ENCODE measurements at regions not wholly inside any gene's neighbourhood (a gene's known extent, or its start where the extent isn't known, plus 50 kb on each side); places are given as distances from the start of the nearest gene placed in this dataset.
"Not testable (repeated sequence)": the region's sequence is repeated elsewhere in the genome, so short reads cannot be mapped to it uniquely, and the experiment has no call there.

DNA sequence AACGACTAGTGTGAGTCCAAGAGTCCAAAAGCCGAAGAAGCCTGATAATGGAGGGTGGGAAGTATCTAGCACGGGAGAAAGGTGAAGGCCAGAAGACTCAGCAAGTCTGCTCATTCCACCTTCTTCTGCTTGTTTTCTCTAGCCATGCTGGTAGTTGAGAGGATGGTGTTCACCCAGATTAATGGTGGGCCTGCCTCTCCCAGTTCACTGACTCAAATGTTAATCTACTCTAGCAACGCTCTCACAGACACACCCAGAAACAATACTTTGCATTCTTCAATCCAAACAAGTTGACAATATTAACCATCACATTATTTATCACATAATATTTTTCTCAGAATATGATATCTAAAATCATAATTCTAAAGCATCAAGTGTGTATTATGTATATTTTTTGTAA is 1055.1 kb upstream of the PCDH10 start:
- no peak for DNase-seq

DNA sequence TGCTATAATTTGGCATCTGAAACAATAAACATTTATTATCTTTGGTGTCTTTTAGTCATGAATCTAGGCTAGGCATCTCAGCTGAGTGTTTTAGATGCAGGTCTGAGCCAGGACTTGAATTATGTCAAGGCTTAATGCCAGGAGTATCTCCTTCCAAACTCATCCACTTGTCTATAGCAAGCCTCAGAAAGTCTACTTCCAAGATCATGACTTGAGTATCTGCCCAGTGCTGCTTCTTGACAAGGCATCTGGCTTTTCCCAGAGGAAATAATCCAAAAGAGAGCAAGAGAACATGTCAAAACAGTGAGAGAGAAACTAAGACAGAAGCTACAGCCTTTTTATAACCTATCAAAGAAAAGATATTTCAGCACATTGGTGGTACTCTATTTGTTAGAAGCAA is 1052.1 kb upstream of the PCDH10 start:
- no peak for DNase-seq

- no peak for DNase-seq
Measured at GRCh38 chr4:132101526-132101925, 1047.6 kb upstream of the PCDH10 start.

GRCh38 chr4:132108784-132109183 is 1040.3 kb upstream of the PCDH10 start:
- DNase-seq = no peak

GRCh38 chr4:132114885-132115284 is 1034.2 kb upstream of the PCDH10 start:
- no peak for DNase-seq

DNA sequence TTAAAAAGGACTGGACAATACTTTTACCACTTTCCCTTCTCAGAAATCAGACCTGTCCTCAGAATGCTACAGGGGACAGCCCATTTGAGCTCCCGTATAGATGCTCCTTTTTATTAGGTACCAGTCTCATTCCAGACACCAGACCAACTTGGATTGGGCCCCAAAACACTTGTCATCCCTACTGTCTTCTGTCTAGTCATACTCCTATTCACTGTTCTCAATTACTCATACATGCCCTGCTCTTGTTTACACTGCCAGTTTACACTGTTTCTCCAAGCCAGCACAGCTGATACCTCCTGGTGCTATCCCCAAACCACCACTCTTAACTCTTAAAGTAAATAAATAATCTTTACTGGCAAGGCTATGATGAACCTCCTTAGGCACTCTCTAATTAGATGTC is 1026.4 kb upstream of the PCDH10 start:
- not testable (repeated sequence) for DNase-seq

DNA sequence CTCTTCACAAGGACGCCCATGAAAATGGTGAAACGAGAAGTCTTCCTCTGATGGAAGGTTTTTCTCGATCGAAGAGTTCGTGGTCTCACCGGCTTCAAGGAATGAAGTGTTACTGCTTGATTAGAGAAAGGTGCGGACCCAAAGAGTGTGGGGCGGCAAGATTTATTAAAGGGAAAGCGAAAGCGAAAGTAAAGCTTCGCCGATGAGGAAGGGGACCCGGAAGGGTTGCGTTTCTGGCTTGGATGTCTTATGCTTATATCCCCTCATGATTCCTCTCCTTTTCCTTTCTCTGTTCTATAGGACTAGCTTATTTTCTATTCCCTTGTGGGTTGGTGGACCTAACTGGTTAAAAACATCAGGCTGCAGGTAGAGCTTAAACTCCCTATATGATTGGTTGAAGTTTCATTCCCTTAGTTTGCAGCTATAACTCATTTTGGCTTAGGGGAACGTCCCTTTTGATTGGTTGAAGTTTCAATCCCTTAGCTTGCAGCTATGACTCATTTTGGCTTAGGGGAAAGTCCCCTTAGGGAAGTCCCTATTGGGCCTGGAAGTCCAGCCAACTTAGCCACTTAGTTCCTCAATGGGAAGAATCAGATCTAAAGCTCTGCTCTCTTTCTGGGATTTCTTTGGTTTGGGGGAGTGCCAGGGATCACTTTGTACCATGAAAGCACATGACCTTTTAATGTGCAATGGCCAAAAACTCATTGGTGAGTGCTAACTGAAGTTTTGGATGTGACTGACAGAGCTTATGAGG is 1025.0 kb upstream of the PCDH10 start:
- no peak for DNase-seq

- DNase-seq = no peak
Measured at GRCh38 chr4:132124624-132124974, 1024.5 kb upstream of the PCDH10 start.

DNA sequence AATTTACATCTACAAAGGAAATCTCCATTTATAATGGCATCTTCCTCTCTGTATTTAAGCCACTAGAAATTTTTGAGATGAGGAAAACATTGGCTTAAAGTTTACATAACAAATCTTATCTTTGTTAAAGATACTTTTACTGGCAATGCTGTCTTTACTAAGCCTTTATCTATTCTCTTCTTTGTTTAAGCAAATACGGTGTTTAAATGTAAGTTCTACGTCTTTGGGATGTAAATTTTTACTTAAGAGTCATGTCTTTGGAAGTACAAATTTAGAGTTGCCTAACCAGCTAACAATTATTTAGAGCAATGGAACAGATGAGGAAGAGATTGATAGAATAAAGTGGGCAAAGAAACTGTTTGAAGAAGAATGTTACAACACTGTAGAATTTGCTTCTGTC is 1024.0 kb upstream of the PCDH10 start:
- DNase-seq = no peak

GRCh38 chr4:132132433-132132832 is 1016.7 kb upstream of the PCDH10 start:
- no peak for DNase-seq

DNA sequence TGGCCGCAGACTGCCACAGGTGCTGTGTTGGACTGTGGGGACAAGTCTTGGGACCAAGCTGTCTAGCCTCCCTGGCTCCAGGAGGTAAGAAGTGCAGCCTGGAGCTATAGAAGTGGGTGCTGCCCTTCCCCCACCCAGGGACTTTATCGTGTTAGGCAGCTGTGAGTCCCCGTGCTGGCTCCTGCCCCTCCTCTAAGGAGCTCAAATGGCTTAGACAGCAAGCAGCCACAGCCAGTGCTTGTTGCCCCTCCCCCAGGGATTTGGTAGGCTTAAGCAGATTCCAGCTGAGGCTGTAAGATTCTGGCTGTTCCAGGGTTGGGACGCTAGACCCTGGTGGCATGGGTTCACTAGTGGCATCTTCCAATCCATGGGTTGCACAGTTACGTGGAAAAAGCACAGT is 979.4 kb upstream of the PCDH10 start:
- DNase-seq = no peak

- no peak for DNase-seq
Measured at GRCh38 chr4:132180020-132180427, 969.1 kb upstream of the PCDH10 start.

GRCh38 chr4:132195176-132195575 is 953.9 kb upstream of the PCDH10 start:
- DNase-seq = no peak

DNA sequence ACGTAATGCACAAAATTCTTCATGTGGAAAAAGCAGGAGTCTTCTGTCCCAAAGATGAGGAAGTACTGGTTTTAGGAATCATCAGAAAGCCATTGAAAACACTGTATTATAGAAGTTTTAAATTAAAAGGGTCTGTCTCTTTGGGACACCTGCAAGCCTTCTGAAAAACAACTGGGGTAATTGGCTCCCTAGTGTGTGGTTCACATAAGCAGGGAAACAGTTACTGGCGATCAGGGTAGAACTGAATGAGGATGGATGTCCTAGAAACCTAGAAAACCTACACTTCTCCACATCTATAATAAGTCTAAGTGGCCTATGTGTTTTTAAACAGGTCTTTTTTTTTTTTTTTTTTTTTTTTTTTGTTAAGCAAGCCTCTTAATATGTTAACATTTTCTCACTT is 945.5 kb upstream of the PCDH10 start:
- no peak for DNase-seq

DNA sequence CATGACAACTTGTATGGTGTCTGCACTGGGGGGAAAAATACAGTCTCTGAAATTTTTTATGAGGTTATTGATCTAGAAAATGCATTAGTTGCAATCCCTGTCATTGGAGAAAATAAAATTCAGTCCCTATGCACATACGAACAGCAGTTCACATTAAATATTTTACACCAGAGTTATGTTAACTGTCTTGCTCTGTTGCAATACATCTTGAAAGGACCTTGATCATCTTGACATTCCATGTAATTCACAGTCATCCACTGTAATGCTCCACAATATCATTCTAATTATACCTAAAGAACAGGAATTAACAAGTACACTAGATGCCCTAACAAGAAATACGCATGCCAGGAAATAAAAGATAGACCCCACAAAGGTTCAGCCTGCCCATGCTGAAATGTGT is 934.6 kb upstream of the PCDH10 start:
- no peak for DNase-seq

- DNase-seq = no peak
Measured at GRCh38 chr4:132218406-132218805, 930.7 kb upstream of the PCDH10 start.

- DNase-seq = peak in 1 of 2 experiments; percentile 19
Measured at GRCh38 chr4:132227151-132227856, 921.8 kb upstream of the PCDH10 start.

DNA sequence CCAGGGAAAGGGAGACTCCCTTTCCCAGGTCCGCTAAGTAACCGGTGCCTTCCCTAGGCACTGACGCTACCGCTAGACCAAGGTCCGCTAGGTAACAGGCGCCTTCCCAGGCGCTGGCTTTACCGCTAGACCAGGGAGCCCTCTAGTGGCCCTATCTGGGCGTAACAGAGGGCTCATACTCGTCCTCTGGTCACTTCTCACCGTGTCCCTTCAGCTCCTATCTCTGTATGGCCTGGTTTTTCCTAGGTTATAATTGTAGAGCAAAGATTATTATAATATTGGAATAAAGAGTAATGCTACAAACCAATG is 921.3 kb upstream of the PCDH10 start:
- DNase-seq = peak; percentile 19 to 28

GRCh38 chr4:132228676-132229075 is 920.4 kb upstream of the PCDH10 start:
- DNase-seq = no peak

DNA sequence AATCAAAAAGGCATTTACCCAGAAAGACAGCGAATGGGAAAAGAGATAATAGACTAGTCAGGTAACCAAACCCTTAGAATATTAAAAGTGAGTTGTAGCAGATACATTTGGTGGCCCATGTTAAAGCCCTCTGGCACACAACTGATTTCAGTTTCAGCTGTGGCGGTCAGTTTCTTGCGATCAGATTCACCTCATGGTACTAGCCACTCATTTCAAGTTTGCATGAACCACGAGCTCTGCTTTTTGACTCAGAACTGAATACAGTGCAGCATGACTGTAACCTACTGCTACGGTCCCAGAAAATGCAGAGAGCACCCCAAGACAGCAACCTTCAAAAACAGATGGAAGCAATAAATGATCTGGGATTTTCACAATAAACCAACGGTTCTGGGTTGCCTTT is 919.1 kb upstream of the PCDH10 start:
- DNase-seq = no peak

DNA sequence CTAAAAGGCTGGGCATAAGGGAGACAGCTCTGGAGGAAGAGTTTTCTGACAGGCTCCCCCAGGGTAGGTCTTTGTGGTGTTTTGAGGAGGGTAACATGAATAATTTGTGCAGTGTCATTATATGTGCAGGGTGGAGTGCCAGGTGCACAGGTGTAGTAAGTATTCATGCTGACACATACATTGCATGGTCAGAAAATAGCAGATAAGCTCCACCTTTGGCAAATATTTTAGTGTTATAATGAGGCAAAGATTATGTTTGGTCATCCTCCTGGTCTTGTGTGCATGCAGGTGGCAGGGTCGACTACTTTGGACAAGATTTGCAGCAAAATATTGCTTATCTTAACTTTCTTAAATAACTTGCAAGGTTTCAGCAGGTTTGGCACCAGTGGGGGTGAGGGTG is 910.4 kb upstream of the PCDH10 start:
- DNase-seq = no peak

DNA sequence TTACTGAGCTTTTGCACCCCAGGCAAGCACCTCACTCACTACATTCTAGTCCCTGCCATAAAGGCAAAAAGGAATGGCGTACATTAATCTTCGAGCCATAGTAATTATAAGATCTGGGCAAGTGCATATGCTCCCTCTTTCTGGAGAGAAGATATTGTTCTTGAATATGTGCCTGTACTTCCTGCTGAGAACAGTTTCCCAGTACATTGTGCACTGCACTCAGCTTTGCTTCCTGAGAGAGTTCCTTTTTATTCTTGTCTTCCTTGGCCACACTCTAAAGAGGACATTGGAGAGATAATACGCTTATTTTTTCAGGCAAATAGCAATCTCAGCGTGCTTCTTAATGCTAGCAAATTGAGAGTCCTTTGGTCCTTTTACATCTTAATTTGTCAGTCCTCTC is 909.0 kb upstream of the PCDH10 start:
- peak in 1 of 2 experiments; percentile 8 for DNase-seq

- no peak for DNase-seq
Measured at GRCh38 chr4:132245319-132245718, 903.8 kb upstream of the PCDH10 start.

GRCh38 chr4:132264176-132264575 is 884.9 kb upstream of the PCDH10 start:
- DNase-seq = no peak

DNA sequence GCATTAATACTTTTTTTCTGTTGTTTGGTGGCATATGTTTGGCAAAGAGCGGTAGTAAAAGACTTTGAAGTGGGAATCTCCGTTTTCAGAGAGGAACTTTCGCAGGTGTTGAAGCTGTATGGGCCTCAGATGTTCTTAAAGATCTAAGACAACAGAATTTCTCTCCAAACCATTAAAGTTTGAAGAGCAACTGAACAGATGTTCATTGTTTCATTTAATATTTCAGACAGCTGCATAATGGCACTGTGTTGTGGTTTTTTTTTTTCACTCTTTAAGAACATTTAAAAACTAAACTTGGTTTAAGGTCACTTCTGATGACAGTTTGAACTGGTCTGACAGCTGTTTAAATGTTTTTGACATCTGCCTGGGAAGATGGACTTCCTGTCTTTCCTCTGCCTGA is 882.7 kb upstream of the PCDH10 start:
- no peak for DNase-seq
